Activated CD8-positive, alpha-beta memory T cell treated with anti-CD3 and anti-CD28 coated beads, Interleukin-2, amount 50 U/mL, for 24 hours (primary cell): ENCODE measurements at regions not wholly inside any gene's neighbourhood (a gene's known extent, or its start where the extent isn't known, plus 50 kb on each side); places are given as distances from the start of the nearest gene placed in this dataset.
"Not testable (repeated sequence)": the region's sequence is repeated elsewhere in the genome, so short reads cannot be mapped to it uniquely, and the experiment has no call there.

Source experiments
- DNase-seq: peaks from one replicate; pipeline ENCODE4 v3.0.0-alpha.2; 2020; ENCODE audit errors: extremely low read depth

- DNase-seq, result no peak
These were observed 158.8 kb downstream of the NDUFA10 start for GRCh38 chr2:239866350-239866749.

DNA sequence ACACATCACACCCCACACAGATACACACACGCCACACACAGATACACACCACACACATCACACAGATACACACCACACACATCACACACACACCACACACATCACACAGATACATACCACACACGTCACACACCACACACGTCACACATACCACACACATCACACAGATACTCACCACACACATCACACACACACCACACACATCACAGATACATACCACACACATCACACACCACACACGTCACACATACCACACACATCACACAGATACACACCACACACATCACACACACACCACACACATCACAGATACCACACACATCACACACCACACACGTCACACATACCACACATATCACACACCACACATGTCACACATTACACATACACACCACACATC, 159.3 kb downstream of the NDUFA10 start:
- not testable (repeated sequence) for DNase-seq

DNA sequence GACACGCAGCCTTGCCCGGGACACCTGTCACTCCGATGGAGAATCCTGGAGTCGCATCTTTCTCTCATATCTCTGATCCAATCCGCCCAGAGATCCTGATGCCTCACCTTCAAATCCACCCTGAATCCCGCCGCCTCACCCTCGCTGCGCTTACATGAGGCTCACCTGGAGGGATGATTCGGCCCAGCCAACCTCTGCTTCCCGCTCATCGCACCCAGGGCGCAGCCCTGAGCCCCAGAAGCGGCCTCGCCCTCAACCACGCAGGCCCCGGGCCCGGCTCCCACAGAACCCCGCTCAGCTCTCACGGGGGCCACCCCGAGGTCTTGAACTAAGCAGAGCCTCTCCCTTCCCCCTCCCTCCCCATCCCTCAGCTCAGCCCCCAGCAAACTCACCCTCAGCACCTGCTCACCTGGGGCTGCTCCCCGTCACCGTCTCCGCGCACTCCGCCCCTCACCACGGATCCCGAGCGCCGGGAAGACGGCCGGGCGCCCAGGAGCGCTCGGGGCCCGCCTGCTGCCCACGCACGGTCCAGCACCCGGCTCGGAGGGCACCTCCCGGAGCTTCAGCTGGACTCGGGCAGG, 160.0 kb downstream of the NDUFA10 start:
- no peak for DNase-seq

DNA sequence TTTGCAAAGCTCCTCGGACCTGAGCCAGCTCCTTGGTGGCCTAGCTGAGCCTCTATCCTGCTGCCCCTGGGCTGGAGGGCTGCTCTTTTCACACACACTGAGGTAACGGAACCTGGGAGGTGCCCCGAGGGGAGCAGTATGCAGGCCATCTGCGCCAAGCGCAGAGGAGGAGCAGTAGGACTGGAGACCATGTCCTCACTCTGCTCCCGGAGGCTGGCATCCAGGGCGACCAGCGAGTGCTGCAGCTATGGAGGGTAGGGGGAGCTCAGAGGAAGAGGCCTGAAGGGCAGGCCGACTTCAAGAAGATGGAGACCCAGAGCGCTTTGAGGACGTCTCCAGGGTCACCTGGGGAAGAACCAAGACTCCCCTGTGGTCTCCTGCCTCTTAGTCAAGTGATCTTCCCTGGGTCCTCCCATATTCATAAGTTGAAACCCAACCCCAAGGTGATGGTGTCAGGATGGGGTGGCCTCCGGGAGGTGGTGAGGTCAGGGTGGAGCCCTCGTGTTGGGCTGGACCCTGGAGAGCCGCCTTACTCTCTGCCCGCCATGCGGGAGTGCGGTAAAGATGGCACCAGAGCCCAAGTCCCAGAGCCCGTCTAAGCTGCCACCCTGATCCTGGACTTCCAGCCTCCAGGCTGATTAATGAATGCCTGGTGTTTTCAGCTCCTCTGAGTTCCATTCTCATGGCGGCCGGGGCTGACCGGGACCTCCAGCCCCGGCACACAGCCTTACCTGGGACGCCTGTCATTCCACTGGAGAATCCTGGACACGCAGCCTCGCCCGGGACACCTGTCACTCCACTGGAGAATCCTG, 160.7 kb downstream of the NDUFA10 start:
- no peak for DNase-seq

DNA sequence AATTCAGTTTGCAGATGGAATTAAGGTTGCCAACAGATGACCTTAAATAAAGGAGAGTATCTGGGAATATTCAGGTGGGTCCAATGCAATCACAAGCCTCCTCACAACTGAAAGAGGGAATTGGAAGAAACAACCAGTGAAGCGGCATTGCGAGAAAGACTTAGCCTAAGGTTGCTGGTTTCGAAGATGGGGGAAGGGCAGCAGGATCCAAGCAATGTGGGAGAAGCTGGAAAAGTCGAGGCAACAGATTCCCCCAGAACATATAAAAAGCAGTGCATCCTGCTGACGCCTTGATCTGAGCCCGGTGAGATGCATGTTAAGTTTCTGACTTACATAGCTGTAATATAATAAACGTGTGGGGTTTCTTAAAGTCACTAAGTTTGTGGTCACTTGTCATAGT, 162.5 kb downstream of the NDUFA10 start:
- DNase-seq, result no peak

- no peak for DNase-seq
These were observed 167.0 kb downstream of the NDUFA10 start for GRCh38 chr2:239858179-239858578.

- DNase-seq, result no peak
These were observed 167.6 kb downstream of the NDUFA10 start for GRCh38 chr2:239857591-239857990.

DNA sequence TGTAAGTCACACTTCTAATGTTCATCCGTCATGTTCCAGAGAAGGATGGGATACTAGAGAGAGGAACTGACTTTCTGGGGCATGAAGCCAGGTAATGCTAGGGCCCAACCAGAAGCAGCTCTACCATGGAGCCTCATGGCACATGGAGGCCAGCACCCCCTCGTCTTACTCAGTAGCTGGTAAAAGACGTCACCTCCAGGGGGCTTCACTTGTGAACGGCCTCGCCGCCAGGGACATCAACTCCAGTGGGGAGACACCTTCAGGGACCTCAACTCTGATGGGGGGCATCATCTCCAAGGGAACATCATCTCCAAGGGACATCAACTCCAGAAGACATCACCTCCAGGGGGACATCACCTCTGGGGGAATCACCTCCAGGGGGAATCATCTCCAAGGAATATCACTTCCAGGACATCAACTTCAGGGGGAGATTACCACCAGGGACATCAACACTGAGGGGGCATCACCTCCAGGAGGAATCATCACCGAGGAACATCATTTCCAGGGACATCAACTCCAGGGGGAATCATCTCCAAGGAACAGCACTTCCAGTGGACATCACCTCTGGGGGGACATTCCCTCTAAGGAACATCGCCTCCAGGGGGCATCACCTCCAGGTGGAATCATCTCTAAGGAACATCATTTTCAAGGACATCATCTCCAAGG, 168.4 kb downstream of the NDUFA10 start:
- no peak for DNase-seq

DNA sequence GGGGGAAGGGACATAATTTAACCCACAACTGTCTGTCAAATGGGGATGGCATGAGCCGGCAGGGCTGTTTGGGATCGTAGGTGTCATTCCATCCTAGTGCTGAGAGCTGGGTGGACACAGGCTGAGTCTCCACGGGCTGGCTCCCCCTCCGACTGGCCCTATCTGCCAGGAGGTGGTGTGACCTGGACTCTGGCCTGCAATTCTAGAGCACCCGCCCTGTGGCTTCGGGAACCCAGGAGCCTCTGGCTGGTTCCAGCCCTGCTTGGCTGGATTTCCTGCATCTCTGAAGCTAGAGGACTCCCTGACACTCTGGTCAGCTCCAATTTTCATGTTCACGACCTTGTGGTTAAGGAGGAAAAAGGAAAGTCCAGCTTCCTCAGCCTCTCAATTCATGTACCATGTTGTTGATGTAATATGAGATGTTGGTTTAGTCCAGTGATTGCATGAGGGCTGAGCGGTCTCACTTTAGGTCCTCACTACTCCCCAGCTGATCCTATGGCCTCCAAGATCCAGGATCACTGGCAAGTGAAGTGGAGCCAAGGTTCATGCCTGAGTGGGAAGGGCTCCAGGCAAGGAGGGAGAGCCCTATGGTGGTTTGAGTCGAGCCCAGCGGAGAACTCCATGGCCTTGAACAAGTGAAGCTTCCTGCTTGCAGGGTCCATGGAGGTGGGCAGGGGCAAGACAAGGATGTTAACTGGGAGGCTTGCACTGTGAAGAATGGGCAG, 169.1 kb downstream of the NDUFA10 start:
- no peak for DNase-seq

DNA sequence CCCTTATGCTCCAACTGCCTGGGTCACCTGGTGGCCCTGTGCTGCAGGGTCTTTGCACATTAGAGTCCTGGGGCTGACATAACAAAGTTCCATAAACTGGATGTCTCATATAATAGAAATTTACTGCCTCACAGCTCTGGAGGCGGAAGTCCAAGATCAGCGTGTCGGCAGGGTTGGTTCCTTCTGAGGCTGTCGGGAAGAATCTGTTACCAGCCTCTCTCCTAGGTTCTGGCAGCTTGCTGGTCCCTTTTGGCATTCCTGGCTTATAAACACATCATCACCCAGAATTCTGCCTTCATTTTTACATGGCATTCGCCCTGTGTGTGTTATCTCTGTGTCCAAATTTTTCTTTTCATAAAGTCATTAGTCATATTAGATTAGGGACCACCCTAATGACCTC, 170.5 kb downstream of the NDUFA10 start:
- DNase-seq, result no peak

DNA sequence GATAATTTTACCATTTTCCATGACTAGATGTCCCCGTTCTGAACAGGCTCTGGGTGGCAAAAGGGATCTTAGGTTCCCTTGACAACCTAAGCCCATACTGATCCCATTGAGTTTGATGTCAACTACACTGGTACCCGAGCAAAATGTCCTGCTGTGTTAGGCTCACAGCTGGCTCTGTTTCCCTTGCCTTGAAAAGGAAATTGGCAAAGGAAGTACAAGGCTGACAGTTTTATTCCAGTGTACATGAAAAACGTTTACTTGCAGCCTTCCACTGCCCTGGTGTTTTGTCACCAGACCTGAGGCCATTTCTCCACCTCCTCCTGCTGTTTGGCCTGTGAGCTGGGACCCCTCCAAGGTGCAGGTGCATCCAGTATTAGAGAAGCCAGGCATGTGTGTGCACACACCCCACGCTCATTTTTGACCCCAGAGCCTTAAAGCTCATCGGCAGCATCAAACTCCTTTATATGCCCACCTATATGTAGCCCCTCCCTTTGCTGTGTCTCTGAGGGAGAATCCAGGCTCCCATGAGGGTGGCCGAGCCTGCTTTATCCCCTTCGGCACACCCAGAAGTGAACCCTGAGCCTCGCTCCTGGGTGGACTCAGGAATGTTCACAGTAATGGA, 171.3 kb downstream of the NDUFA10 start:
- no peak for DNase-seq

GRCh38 chr2:239853121-239853520, 172.0 kb downstream of the NDUFA10 start:
- DNase-seq, result no peak

GRCh38 chr2:239852272-239852671, 172.9 kb downstream of the NDUFA10 start:
- DNase-seq, result no peak

DNA sequence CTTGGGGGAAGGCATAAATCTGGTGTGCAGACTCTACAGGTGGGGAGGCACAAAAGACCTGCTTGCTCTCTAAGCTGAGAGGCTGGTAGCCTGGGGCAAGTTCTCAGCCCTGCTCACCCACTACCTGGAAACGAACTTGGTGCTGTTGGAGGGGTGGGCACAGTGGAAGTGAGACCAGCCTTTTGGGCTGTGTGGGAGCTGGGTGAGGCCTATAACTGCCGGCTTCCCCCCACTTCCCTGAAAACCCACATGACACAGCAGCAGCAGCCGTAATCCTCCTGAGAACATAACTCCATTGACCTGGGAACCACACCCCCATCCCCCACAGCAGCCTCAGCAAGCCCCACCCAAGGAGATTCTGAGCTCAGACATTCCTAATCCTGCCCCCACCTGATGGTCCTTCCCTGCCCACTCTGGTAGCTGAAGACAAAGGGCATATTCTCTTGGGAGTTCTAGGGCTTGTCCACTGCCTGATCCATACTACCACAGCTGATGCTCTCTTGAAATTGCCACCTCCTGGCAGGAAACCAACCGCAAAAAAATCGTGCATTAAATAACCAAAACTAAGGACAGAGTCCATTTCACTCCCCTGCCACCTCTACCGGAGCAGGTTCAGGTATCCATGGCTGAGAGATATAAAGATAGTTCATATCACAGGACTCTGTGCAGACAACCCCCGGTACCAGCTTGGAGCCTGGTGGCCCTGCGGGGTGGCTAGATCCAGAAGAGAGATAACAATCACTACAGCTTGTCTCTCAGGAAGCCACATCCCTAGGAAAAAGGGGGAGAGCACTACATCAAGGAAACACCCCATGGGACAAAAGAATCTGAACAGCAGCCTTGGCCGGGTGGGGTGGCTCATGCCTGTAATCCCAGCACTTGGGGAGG, 178.1 kb downstream of the NDUFA10 start:
- no peak for DNase-seq

GRCh38 chr2:239845968-239846367, 179.2 kb downstream of the NDUFA10 start:
- DNase-seq, result no peak

DNA sequence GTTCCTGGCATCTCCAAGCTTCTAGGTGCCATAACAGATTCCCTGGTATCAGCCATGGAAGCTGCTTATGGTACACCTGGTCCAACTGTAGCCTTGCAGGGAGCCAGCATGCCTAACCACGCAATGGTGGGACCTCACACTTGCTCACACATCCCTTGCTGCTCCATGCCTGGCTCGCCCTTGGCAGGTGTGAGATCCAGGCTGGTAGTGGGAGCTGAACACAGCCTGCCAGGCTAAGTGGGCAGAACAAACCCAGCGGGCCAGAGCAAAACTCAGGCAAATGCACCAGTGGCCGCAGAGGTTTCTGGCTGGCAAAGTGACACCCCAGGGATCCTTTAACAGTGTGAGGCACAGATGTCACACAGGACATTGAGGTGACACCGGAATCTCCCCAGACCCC, 185.8 kb downstream of the NDUFA10 start:
- DNase-seq, result no peak

DNA sequence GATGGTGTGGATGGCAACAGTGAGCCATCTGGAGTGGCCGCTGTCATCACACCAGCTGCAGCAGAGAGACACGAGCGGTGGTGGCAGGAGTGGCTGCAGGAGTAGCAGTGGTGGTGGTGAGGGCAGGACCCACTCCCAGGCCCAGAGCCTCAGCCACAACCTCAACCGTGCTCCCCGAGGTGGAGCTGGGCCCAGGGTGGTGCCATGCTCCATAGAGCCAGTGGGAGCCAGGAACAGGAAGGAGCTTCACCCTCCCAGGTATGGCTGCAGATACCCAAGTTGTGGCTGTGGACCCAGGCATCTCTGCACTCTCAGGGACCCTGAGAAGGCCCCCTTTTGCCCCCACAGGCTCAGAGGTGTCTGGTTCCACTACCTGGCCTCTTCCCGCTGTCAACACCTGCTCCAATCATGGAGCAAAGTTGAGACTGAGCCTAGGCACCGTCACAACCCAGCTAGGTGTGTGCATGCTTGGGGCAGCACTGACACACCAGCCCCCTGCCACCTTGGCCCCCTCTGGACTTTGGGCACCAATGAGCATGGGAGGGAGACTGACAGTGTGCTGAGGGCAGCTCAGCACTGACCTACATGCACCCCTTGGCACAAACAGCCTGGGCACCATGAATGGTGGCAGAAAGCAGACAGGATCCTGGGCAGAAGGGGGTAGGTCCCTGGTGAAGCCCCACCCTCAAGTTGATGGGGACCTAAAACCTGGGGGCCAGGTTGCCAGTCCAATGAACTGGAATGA, 188.9 kb downstream of the NDUFA10 start:
- DNase-seq, result no peak

DNA sequence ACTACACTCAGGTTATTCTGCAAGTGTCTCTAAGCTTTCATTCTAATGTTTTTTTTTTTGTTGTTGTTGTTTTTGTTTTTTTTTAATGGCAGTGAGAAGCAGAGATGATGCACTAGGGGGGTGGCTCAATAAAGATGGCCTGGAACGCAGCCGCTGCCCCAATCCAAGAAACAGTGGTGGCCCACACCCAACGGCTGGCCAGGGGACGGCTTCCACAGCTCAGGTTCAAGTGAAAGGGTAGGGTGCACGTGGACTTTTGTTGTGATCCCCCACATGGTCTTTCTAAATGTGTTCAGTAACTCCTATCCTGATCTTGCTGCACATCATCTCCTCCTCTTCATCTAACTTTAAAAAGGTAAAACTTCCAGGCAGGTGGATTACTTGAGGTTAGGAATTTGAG, 190.1 kb downstream of the NDUFA10 start:
- DNase-seq, result no peak

DNA sequence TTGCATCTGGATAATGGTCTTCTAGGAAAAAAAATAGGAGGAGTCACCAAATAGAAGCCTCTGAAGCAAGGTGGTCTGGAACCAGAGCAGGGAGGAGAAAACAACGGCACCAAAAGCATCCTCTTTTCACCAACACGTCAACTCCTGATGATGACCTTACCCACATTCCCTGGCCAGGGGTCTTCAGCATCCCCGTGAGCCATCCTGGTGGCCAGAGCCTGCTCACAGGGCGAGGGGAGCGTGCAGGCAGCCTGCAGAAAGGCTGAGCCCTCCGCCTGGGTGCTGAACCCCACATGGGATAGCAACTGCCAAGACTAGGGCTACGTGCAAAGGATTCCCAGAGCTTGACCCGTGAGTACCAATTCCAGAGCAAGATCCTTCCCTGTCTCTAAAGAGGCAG, 191.0 kb downstream of the NDUFA10 start:
- no peak for DNase-seq
